Mammary epithelial cell (primary cell): ENCODE measurements at regions not wholly inside any gene's neighbourhood (a gene's known extent, or its start where the extent isn't known, plus 50 kb on each side); places are given as distances from the start of the nearest gene placed in this dataset.

Source experiments
- CTCF ChIP-seq, 2 donors: IDR thresholded peaks in 1 of 2; conservative IDR thresholded peaks in 1 of 2; 2 replicates each; pipeline ENCODE4 v1.5.1; 2011 to 2012; ENCODE audit warnings: inconsistent platforms in 2 of 2, low read length in 2 of 2, mild to moderate bottlenecking in 2 of 2, control low read depth in 1 of 2, low read depth in 1 of 2; ENCODE audit not compliant: insufficient read depth in 1 of 2; ENCODE audit errors: extremely low read depth in 1 of 2
- EZH2 ChIP-seq: IDR thresholded peaks from 2 replicates; pipeline ENCODE4 v1.6.1; 2012; ENCODE audit warnings: low read length, inconsistent platforms, borderline replicate concordance

GRCh38 chr9:87054999-87055686, 107.8 kb upstream of the GAS1 start:
- no peak for TF ChIP-seq CTCF (conservative IDR thresholded peaks at IDR 0.05 in 1 of 2, IDR thresholded peaks at IDR 0.05 in 1 of 2; ENCODE audit: extremely low read depth in 1 of 2, insufficient read depth in 1 of 2, low read depth in 1 of 2, low read length in 2 of 2)
- no peak for TF ChIP-seq EZH2
